ENCODE measurements at regions not wholly inside any gene's neighbourhood (a gene's known extent, or its start where the extent isn't known, plus 50 kb on each side); places are given as distances from the start of the nearest gene placed in this dataset.

DNA sequence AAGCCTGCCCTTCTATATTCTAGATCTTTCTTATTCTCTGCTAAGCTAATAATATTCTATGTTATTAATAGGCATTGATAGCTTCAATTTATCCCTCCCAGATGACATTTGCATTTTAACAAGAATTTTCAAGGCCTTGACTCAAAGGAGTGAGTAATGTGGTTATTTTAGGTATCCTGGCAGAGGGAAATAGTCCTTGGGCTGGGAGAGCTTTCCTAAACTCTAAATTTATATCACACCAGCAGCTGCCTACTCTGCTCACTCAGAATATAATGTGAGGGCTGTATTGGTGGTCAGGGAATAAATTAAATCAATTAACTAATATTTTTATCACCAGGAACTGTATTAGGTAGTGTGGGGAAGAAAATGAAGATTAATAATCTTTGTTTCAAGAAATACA lies 74.8 kb upstream of the ADAM23 start:
- no peak overlapping the region for H3K27ac Mint-ChIP-seq (ENCODE audit: unreplicated experiment)
- peaks cover 7% of the 10 kb centered on the region for H3K9me3 Mint-ChIP-seq
- no peaks in the 10 kb centered on the region for H3K4me1 Mint-ChIP-seq
- TF ChIP-seq, protein P1, sequence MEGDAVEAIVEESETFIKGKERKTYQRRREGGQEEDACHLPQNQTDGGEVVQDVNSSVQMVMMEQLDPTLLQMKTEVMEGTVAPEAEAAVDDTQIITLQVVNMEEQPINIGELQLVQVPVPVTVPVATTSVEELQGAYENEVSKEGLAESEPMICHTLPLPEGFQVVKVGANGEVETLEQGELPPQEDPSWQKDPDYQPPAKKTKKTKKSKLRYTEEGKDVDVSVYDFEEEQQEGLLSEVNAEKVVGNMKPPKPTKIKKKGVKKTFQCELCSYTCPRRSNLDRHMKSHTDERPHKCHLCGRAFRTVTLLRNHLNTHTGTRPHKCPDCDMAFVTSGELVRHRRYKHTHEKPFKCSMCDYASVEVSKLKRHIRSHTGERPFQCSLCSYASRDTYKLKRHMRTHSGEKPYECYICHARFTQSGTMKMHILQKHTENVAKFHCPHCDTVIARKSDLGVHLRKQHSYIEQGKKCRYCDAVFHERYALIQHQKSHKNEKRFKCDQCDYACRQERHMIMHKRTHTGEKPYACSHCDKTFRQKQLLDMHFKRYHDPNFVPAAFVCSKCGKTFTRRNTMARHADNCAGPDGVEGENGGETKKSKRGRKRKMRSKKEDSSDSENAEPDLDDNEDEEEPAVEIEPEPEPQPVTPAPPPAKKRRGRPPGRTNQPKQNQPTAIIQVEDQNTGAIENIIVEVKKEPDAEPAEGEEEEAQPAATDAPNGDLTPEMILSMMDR (conservative IDR thresholded peaks at IDR 0.05) = no peak
- no peaks in the 10 kb centered on the region for H3K36me3 Mint-ChIP-seq (ENCODE audit: low read depth)
- H3K27me3 Mint-ChIP-seq (ENCODE audit: low read depth) = no peaks in the 10 kb centered on the region
- H3K4me3 Mint-ChIP-seq = no peak overlapping the region
- DNase-seq (ENCODE audit: low read depth, low spot score) = no peak

DNA sequence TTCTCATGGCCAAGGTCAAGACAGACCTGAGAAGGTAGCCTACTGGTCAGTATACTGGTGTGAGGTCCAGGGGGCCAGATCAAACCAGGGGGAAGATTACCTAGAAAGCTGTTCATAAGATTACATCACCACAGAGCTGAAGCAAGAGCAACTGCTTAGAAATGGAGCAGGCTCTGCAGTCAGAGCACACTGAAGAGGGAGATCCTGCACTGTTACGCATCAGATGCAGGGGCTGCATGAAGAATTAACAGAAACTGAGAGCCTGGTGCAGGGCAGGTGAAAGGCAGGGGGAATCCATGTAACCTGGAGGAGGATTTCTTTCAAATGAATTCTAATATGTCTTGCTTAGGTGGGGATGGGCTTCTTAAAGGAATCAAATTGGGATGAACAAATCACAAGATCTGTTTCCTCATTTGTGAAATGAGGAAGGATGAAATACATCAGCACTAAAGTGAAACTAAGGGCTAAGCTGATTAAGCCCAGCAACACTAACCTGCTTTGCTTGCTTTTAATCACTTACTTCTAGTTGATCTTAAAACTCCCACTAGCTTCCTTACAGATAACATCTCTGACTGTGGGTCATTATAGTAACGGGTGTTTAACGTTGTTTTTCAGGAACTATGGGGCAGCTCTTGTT lies 74.3 kb upstream of the ADAM23 start:
- Mint-ChIP-seq H3K27ac (ENCODE audit: unreplicated experiment) (no peak overlapping the region), H3K4me1 (no peaks in the 10 kb centered on the region), H3K27me3 (ENCODE audit: low read depth) (no peaks in the 10 kb centered on the region), H3K36me3 (ENCODE audit: low read depth) (no peaks in the 10 kb centered on the region), H3K4me3 (no peak overlapping the region), H3K9me3 (peaks cover 8% of the 10 kb centered on the region)
- TF ChIP-seq, protein P1 (conservative IDR thresholded peaks at IDR 0.05) = no peak
- no peak for DNase-seq (ENCODE audit: low read depth, low spot score)

DNA sequence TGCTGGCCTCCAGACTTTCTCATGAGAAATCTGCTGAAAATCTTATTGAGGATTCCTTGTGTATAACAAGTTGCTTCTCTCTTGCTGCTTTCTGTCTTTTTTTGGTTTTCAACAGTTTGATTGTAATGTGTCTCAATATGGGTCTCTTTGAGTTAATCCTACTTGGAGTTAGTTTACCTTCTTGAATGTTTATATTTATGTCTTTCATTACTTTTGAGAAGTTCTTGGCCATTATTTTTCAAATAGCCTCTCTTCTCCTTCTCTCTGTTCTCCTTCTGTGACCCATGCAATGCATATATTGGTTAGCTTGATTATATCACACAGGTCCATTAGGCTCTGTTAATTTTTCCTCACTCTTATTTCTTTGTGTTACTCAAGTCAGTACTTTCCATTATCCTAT lies 67.4 kb upstream of the ADAM23 start:
- Mint-ChIP-seq H3K36me3 (ENCODE audit: low read depth) (peaks cover 5% of the 10 kb centered on the region), H3K9me3 (peaks cover 17% of the 10 kb centered on the region), H3K27me3 (ENCODE audit: low read depth) (no peaks in the 10 kb centered on the region), H3K4me3 (no peak overlapping the region), H3K27ac (ENCODE audit: unreplicated experiment) (no peak overlapping the region), H3K4me1 (no peaks in the 10 kb centered on the region)
- no peak for DNase-seq (ENCODE audit: low read depth, low spot score)
- TF ChIP-seq, protein P1 (conservative IDR thresholded peaks at IDR 0.05) = no peak

DNA sequence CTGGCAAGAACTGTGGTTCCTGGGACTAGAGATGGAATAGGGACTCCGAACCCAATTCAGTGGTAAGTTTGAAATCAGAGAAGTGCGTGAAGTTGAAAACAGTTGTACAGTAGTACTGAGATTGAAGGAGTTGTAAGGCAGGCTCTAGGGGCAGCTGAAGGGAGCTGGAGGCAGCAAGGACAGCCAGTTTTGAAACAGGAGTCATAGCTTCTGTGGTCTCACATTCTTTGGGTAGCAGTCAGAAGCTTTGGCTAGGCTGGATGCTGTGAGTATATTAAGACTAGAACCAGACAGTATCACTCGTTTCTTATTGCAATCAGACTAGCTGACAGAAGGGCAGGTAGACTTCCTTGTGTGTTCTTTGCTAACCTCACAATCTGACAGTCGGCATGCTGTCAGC lies 64.5 kb upstream of the ADAM23 start:
- Mint-ChIP-seq H3K4me1 (no peaks in the 10 kb centered on the region), H3K4me3 (no peak overlapping the region), H3K9me3 (peaks cover 11% of the 10 kb centered on the region), H3K36me3 (ENCODE audit: low read depth) (peaks cover 9% of the 10 kb centered on the region), H3K27me3 (ENCODE audit: low read depth) (no peaks in the 10 kb centered on the region), H3K27ac (ENCODE audit: unreplicated experiment) (no peak overlapping the region)
- no peak for DNase-seq (ENCODE audit: low read depth, low spot score)
- TF ChIP-seq, protein P1 (conservative IDR thresholded peaks at IDR 0.05) = no peak

DNA sequence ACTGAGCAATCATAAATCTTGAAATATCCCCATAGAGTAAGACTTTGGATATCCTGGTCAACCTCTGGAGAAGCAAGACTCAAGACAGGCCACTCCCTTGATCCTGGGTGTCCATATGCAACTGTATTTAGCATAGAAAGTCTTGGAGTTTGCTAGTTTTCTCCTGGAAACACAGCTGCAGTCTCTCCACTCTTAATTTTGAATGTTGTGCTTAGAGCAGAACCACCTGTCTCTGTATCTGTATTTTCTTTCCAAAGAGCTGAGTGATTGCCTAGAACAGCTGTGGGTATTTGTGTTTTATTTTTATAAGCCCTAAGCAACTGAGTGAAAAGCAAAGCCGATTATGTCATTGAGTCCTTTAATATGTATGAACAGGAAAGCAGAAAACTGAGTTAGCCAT lies 64.1 kb upstream of the ADAM23 start:
- Mint-ChIP-seq H3K36me3 (ENCODE audit: low read depth) (peaks cover 9% of the 10 kb centered on the region), H3K9me3 (peaks cover 11% of the 10 kb centered on the region), H3K4me1 (no peaks in the 10 kb centered on the region), H3K4me3 (no peak overlapping the region), H3K27me3 (ENCODE audit: low read depth) (no peaks in the 10 kb centered on the region), H3K27ac (ENCODE audit: unreplicated experiment) (no peak overlapping the region)
- no peak for DNase-seq (ENCODE audit: low read depth, low spot score)
- TF ChIP-seq, protein P1 (conservative IDR thresholded peaks at IDR 0.05) = no peak
